Gastroesophageal sphincter (tissue), 3 donors: ENCODE measurements at regions not wholly inside any gene's neighbourhood (a gene's known extent, or its start where the extent isn't known, plus 50 kb on each side); places are given as distances from the start of the nearest gene placed in this dataset.

Experiments used
- EP300 ChIP-seq: sonication (generic); formaldehyde crosslinking; IDR thresholded peaks from one replicate; pipeline ENCODE4 v1.6.1; 2017; ENCODE audit warnings: antibody characterized with exemption, mild to moderate bottlenecking
- POLR2A ChIP-seq, 2 donors: fragments of 450-650 bp; IDR thresholded peaks; one replicate each; pipeline ENCODE4 v1.6.1; 2017; ENCODE audit warnings: antibody characterized with exemption in 2 of 2, mild to moderate bottlenecking in 2 of 2, moderate library complexity in 1 of 2
- POLR2AphosphoS5 ChIP-seq: sonication (generic); formaldehyde crosslinking; IDR thresholded peaks from one replicate; pipeline ENCODE4 v1.6.1; 2017; ENCODE audit warnings: antibody characterized with exemption
- TF ChIP-seq, protein P1 (sequence below), 4 experiments: fragments of 200-600 bp in 2 of 4; fragments of 450-650 bp in 2 of 4; sonication (generic) in 1 of 4; IDR thresholded peaks; one replicate each; pipeline ENCODE4 v1.5.1; 2017 to 2019; ENCODE audit warnings: antibody characterized with exemption in 4 of 4, mild to moderate bottlenecking in 2 of 4, moderate library complexity in 2 of 4

- TF ChIP-seq, protein P1, sequence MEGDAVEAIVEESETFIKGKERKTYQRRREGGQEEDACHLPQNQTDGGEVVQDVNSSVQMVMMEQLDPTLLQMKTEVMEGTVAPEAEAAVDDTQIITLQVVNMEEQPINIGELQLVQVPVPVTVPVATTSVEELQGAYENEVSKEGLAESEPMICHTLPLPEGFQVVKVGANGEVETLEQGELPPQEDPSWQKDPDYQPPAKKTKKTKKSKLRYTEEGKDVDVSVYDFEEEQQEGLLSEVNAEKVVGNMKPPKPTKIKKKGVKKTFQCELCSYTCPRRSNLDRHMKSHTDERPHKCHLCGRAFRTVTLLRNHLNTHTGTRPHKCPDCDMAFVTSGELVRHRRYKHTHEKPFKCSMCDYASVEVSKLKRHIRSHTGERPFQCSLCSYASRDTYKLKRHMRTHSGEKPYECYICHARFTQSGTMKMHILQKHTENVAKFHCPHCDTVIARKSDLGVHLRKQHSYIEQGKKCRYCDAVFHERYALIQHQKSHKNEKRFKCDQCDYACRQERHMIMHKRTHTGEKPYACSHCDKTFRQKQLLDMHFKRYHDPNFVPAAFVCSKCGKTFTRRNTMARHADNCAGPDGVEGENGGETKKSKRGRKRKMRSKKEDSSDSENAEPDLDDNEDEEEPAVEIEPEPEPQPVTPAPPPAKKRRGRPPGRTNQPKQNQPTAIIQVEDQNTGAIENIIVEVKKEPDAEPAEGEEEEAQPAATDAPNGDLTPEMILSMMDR (IDR thresholded peaks at IDR 0.05): no peak
- no peak for TF ChIP-seq POLR2A (IDR thresholded peaks at IDR 0.05)
- no peak for TF ChIP-seq POLR2AphosphoS5
- no peak for TF ChIP-seq EP300
Observed at GRCh38 chr16:51876934-51877333, 670.0 kb downstream of the TOX3 start.
